RWPE2 (cell line): ENCODE measurements at regions not wholly inside any gene's neighbourhood (a gene's known extent, or its start where the extent isn't known, plus 50 kb on each side); places are given as distances from the start of the nearest gene placed in this dataset.

ENCODE experiments used
- ATAC-seq: fragments of 200-7000 bp; cut with Tn5 transposase; 3 replicates; pipeline ENCODE4 v1.9.1; 2021; ENCODE audit warnings: low read depth
- DNase-seq: peaks from one replicate; pipeline ENCODE4 v3.0.0-alpha.2; 2020; ENCODE audit warnings: low spot score
- H3K27ac ChIP-seq: fragments of 450-650 bp; 2 replicates; pipeline ENCODE4 v1.5.1; 2017; ENCODE audit warnings: mild to moderate bottlenecking; ENCODE audit not compliant: poor library complexity, severe bottlenecking
- H3K27me3 ChIP-seq: fragments of 250-450 bp; sonication (Bioruptor Pico); 2 replicates; pipeline ENCODE4 v1.5.1; 2021; ENCODE audit warnings: mild to moderate bottlenecking, moderate library complexity; ENCODE audit not compliant: insufficient read depth, poor library complexity, severe bottlenecking
- H3K36me3 ChIP-seq: fragments of 250-450 bp; sonication (Bioruptor Pico); 2 replicates; pipeline ENCODE4 v1.5.1; 2020; ENCODE audit warnings: low read depth, mild to moderate bottlenecking, moderate library complexity
- H3K4me1 ChIP-seq: fragments of 250-450 bp; sonication (Bioruptor Pico); 2 replicates; pipeline ENCODE4 v1.5.1; 2021; ENCODE audit warnings: mild to moderate bottlenecking, moderate library complexity; ENCODE audit not compliant: insufficient read depth, poor library complexity, severe bottlenecking
- H3K4me3 ChIP-seq: fragments of 250-450 bp; sonication (Bioruptor Pico); 2 replicates; pipeline ENCODE4 v1.5.1; 2021; ENCODE audit warnings: mild to moderate bottlenecking, moderate library complexity; ENCODE audit not compliant: severe bottlenecking
- H3K9me3 ChIP-seq: fragments of 250-450 bp; sonication (Bioruptor Pico); 2 replicates; pipeline ENCODE4 v1.5.1; 2021; ENCODE audit warnings: mild to moderate bottlenecking, moderate library complexity; ENCODE audit not compliant: severe bottlenecking
- CTCF ChIP-seq: fragments of 450-650 bp; IDR thresholded peaks from one replicate; pipeline ENCODE4 v1.5.1; 2017; ENCODE audit warnings: mild to moderate bottlenecking, moderate library complexity; ENCODE audit not compliant: poor library complexity, severe bottlenecking

GRCh38 chr15:53251523-53251922, 461.4 kb upstream of the ONECUT1 start:
- Histone ChIP-seq H3K4me3 (no peak overlapping the region), H3K36me3 (no peaks in the 10 kb centered on the region), H3K27ac (no peak overlapping the region), H3K27me3 (no peaks in the 10 kb centered on the region), H3K9me3 (no peaks in the 10 kb centered on the region), H3K4me1 (no peaks in the 10 kb centered on the region)
- ATAC-seq (no peak), DNase-seq (no peak)
- no peak for TF ChIP-seq CTCF

DNA sequence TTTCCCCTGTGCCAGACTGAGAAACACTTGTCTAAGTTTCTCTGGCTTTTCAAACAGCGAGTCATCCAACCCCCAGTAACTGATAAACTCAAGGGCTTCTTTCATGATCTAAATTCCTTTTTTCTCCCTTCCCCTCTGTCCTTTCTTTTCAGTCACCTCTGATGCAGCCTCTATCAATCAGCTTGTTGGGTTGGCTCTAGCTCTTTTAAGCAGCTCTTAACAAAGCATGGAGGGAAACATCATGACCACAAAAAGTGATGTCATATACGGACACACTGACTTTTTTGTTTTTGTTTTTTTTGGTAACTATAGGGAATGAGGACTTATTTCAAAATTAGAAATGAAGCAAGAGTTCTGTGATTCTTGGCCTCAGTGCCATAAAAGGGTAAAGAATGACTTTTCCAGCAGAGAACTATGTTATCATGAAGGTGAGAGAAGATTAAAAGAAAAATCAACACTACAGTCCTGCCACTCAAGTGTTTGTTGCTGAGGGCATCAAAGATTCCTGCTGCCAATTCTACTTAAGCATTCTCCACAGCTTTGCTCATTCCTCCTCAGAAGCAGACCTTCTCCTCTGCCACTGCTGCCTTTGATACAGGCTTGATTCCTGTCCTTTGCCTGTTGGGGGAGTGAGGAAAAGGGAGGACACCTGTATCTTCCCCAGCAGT, 457.0 kb upstream of the ONECUT1 start:
- Histone ChIP-seq H3K27ac (no peak overlapping the region), H3K36me3 (no peaks in the 10 kb centered on the region), H3K4me3 (no peak overlapping the region), H3K9me3 (no peaks in the 10 kb centered on the region), H3K4me1 (no peaks in the 10 kb centered on the region), H3K27me3 (no peaks in the 10 kb centered on the region)
- no peak for DNase-seq
- TF ChIP-seq CTCF: no peak
- ATAC-seq: no peak

DNA sequence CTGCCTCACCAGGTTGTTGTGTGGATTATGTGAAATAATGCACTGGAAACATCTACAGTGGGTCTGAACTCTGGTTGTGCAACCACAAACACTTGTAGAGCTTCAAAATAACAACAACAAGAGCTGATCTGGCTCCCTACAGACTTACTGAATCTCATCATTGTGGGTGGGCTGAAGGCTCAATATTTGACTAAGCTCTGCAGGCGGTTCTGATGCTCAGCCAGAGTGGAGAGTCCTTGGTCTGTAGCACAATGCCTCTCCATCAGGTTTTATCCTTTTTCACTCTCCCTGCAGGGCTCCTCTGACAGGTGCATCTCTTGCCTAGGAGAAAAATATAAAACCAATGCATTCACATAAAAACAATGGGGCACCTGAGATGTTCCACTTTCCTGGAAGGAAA, 456.3 kb upstream of the ONECUT1 start:
- H3K9me3 ChIP-seq: no peaks in the 10 kb centered on the region
- ATAC-seq: no peak
- no peaks in the 10 kb centered on the region for H3K36me3 ChIP-seq
- H3K4me1 ChIP-seq: no peaks in the 10 kb centered on the region
- H3K4me3 ChIP-seq: no peak overlapping the region
- H3K27ac ChIP-seq: no peak overlapping the region
- no peak for DNase-seq
- H3K27me3 ChIP-seq: no peaks in the 10 kb centered on the region
- TF ChIP-seq CTCF: no peak

DNA sequence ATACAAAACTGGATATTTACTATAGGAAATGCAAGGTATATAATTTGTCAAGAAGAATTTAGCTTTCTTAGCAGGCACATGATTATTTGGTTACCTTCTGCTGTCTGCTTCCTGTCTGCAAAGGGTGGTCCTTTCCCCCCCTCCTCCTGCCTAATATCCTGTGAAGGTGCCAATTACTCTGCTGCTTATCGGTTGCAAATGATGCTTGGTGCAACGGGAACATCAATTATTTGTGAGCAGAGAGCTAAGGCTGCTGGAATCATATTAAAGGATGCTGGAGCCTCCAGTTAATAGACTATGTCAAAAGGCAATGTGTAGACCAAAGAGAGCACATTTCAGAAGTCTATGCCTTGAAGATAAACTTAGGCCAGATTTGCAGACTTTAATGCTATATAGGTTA, 443.7 kb upstream of the ONECUT1 start:
- Histone ChIP-seq H3K27ac (no peak overlapping the region), H3K36me3 (no peaks in the 10 kb centered on the region), H3K9me3 (no peaks in the 10 kb centered on the region), H3K4me1 (no peaks in the 10 kb centered on the region), H3K4me3 (no peak overlapping the region), H3K27me3 (peaks cover 8% of the 10 kb centered on the region)
- TF ChIP-seq CTCF: no peak
- DNase-seq: no peak
- no peak for ATAC-seq

DNA sequence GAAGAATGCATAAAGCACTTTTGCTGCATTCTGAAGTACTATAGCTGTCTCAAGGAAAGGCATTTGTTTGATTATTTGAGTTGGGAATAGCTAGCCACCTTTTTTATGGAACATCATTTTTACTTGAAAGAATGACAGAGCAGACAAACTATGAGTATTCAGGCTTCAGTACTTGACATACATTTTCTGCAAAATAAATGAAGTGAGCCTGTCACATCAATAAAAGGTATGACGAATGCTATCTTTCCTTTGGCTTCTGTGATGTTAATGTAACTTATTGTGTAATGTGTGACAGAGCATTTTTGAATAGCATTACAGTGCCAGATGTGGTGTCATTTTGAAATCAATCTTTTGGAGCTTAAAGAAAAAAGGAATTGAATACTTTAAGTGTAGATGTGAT, 440.3 kb upstream of the ONECUT1 start:
- H3K27ac ChIP-seq: no peak overlapping the region
- ATAC-seq (no peak), DNase-seq (no peak)
- H3K4me3 ChIP-seq: no peak overlapping the region
- peaks cover 4% of the 10 kb centered on the region for H3K27me3 ChIP-seq
- TF ChIP-seq CTCF: no peak
- H3K4me1 ChIP-seq: no peaks in the 10 kb centered on the region
- H3K36me3 ChIP-seq: no peaks in the 10 kb centered on the region
- H3K9me3 ChIP-seq: no peaks in the 10 kb centered on the region
